ENCODE measurements at regions not wholly inside any gene's neighbourhood (a gene's known extent, or its start where the extent isn't known, plus 50 kb on each side); places are given as distances from the start of the nearest gene placed in this dataset.

DNA sequence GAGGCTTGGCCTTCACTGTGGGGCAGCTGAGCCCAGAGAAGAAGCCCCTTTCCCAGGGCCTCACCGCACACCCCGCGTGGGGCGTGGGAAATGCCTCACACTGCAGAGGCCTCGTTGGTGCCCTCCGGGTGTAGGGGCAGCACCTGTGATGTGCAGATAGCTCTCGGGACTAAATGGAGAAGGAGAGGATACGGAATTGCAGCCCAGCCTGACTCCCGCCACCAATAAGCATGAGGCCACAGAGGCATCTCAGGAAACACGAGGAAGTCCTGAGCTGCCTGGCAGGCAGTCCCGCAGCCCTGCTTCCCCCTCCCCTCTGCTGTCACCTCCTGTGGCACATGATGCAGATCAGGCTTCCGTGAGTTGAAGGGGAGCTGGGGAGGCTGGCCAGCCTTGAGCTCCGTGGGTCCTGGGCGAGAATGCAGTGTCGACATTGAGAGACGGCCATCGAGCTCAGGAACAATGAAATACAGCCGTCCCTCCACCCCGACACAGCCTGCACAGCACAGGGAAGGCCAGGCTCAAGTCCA, 59.6 kb upstream of the PPP2R2D start:
- no TSS peak for BruUV-seq (replicated peaks)
- DNase-seq (ENCODE audit: low spot score) = no peak
- H3K27ac ChIP-seq (ENCODE audit: extremely low read length, insufficient read depth, low read length) = no peak overlapping the region
- ChIA-PET CTCF (ENCODE audit: low intra/inter-chr PET ratio, low total read pairs) (no interaction called here), POLR2A (no interaction called here)
- no peak overlapping the region for H3K4me3 ChIP-seq (replicated peaks in 1 of 3; ENCODE audit: insufficient read depth in 1 of 3, low read depth in 2 of 3, low read length in 3 of 3)
- TF ChIP-seq ATM (IDR thresholded peaks at IDR 0.05; ENCODE audit: borderline replicate concordance) (no peak), SNRNP70 (IDR thresholded peaks at IDR 0.05; ENCODE audit: low read depth, low read length) (no peak), ZBTB25 (CRISPR knock-in tag; IDR thresholded peaks at IDR 0.05) (no peak), FOXP1 (IDR thresholded peaks at IDR 0.05) (no peak), FOXP1 (CRISPR knock-in tag; IDR thresholded peaks at IDR 0.05) (no peak), ZNF230 (CRISPR knock-in tag; IDR thresholded peaks at IDR 0.05) (no peak)
- TF ChIP-seq, protein P1, sequence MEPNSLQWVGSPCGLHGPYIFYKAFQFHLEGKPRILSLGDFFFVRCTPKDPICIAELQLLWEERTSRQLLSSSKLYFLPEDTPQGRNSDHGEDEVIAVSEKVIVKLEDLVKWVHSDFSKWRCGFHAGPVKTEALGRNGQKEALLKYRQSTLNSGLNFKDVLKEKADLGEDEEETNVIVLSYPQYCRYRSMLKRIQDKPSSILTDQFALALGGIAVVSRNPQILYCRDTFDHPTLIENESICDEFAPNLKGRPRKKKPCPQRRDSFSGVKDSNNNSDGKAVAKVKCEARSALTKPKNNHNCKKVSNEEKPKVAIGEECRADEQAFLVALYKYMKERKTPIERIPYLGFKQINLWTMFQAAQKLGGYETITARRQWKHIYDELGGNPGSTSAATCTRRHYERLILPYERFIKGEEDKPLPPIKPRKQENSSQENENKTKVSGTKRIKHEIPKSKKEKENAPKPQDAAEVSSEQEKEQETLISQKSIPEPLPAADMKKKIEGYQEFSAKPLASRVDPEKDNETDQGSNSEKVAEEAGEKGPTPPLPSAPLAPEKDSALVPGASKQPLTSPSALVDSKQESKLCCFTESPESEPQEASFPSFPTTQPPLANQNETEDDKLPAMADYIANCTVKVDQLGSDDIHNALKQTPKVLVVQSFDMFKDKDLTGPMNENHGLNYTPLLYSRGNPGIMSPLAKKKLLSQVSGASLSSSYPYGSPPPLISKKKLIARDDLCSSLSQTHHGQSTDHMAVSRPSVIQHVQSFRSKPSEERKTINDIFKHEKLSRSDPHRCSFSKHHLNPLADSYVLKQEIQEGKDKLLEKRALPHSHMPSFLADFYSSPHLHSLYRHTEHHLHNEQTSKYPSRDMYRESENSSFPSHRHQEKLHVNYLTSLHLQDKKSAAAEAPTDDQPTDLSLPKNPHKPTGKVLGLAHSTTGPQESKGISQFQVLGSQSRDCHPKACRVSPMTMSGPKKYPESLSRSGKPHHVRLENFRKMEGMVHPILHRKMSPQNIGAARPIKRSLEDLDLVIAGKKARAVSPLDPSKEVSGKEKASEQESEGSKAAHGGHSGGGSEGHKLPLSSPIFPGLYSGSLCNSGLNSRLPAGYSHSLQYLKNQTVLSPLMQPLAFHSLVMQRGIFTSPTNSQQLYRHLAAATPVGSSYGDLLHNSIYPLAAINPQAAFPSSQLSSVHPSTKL (CRISPR knock-in tag; IDR thresholded peaks at IDR 0.05) = no peak
- H3K4me1 ChIP-seq (ENCODE audit: insufficient read depth, low read length) = no peaks in the 10 kb centered on the region
- 35% methylated on average over 4 of the region's 19 CpGs for WGBS (ENCODE audit: low lambda C conversion rate)
- in situ Hi-C loops (cut with HindIII; ENCODE audit: extremely low pct_ligation_motif_present, low pct_unique_long_range_greater_than_20kb) = no loop called here
- no peak overlapping the region for H3K4me2 ChIP-seq (ENCODE audit: low read depth, low read length)
- H3K79me2 ChIP-seq (ENCODE audit: insufficient read depth, low read length) = no peaks in the 10 kb centered on the region
- H3K9me3 ChIP-seq (ENCODE audit: low read length) = no peaks in the 10 kb centered on the region
- ATAC-seq = peak; percentile 8; the same call in 2 of the 3 replicates
- H4K20me1 ChIP-seq (ENCODE audit: insufficient read depth, low read length) = no peaks in the 10 kb centered on the region
- no peak overlapping the region for H2AFZ ChIP-seq (ENCODE audit: low read length)
- no peak overlapping the region for H3K9ac ChIP-seq (ENCODE audit: insufficient read depth, low read depth, low read length)
- FAIRE-seq = no peak
- H3K36me3 ChIP-seq (replicated peaks in 1 of 2; ENCODE audit: control insufficient read depth in 1 of 2, insufficient read depth in 2 of 2, low read length in 2 of 2) = no peaks in the 10 kb centered on the region
- intact Hi-C loops (cut with micrococcal nuclease; ENCODE audit: unreplicated experiment) = no loop called here
- peaks cover 3 to 45% of the 10 kb centered on the region in 2 experiments; a peak in 4 of 5 replicates for H3K27me3 ChIP-seq (ENCODE audit: control insufficient read depth in 1 of 2, insufficient read depth in 2 of 2, low read length in 2 of 2)
